AG04450 (cell line): ENCODE measurements at regions not wholly inside any gene's neighbourhood (a gene's known extent, or its start where the extent isn't known, plus 50 kb on each side); places are given as distances from the start of the nearest gene placed in this dataset.

ENCODE experiments used
- CTCF ChIA-PET: fragments of 300-600, 350-600 bp; formaldehyde crosslinking; extraction: SDS; loops from one replicate; lab custom pipeline; 2022; ENCODE audit warnings: antibody characterized with exemption, inconsistent platforms; lab: Charles Lee
- POLR2A ChIA-PET: fragments of 350-600 bp; formaldehyde crosslinking; extraction: SDS; loops from one replicate; lab custom pipeline; 2021; ENCODE audit warnings: antibody characterized with exemption, inconsistent platforms; lab: Yijun Ruan, JAX
- DNase-seq: peaks from one replicate; pipeline ENCODE4 v3.0.0-alpha.2; 2011; ENCODE audit warnings: low read depth, low spot score
- H3K27ac ChIP-seq: one replicate; pipeline ENCODE4 v1.5.1; 2012; ENCODE audit warnings: low read depth, low read length, control low read depth
- H3K27me3 ChIP-seq: one replicate; pipeline ENCODE4 v1.6.0; 2012; ENCODE audit warnings: low read length; ENCODE audit not compliant: control insufficient read depth, insufficient read depth
- H3K4me3 ChIP-seq: 2 replicates; pipeline ENCODE4 v1.5.1; 2011; ENCODE audit warnings: mild to moderate bottlenecking, low read depth, low read length, control low read depth
- H3K9me3 ChIP-seq: 2 replicates; pipeline ENCODE4 v1.5.1; 2012; ENCODE audit warnings: low read length; ENCODE audit not compliant: control insufficient read depth, insufficient read depth
- CTCF ChIP-seq: IDR thresholded peaks from 2 replicates; pipeline ENCODE4 v1.5.1; 2011; ENCODE audit warnings: low read depth, low read length, control low read depth, inconsistent platforms

- no peak for TF ChIP-seq CTCF
- H3K4me3 ChIP-seq = no peak overlapping the region
- ChIA-PET CTCF (no interaction called here), POLR2A (no interaction called here)
- no peak overlapping the region for H3K27ac ChIP-seq
- no peaks in the 10 kb centered on the region for H3K27me3 ChIP-seq
- DNase-seq = no peak
- H3K9me3 ChIP-seq = peaks cover 6% of the 10 kb centered on the region; the same call in 1 of the 2 replicates
Observed at GRCh38 chr2:16522031-16522831, 143.4 kb downstream of the CYRIA start.

- CTCF ChIA-PET = no interaction called here
- no peak for DNase-seq
- Histone ChIP-seq H3K27ac (no peak overlapping the region), H3K9me3 (peaks cover 6% of the 10 kb centered on the region; the same call in 1 of the 2 replicates), H3K27me3 (no peaks in the 10 kb centered on the region), H3K4me3 (no peak overlapping the region)
- TF ChIP-seq CTCF = no peak
- POLR2A ChIA-PET = no interaction called here
Observed at GRCh38 chr2:16520891-16521290, 144.7 kb downstream of the CYRIA start.

- no peak for TF ChIP-seq CTCF
- ChIA-PET CTCF (no interaction called here), POLR2A (no interaction called here)
- Histone ChIP-seq H3K27ac (no peak overlapping the region), H3K9me3 (no peaks in the 10 kb centered on the region; the same call in 1 of the 2 replicates), H3K27me3 (no peaks in the 10 kb centered on the region), H3K4me3 (no peak overlapping the region)
- no peak for DNase-seq
Observed at GRCh38 chr2:16515696-16516095, 149.9 kb downstream of the CYRIA start.

GRCh38 chr2:16513626-16514025, 152.0 kb downstream of the CYRIA start:
- POLR2A ChIA-PET = no interaction called here
- Histone ChIP-seq H3K27ac (no peak overlapping the region), H3K4me3 (no peak overlapping the region), H3K27me3 (no peaks in the 10 kb centered on the region), H3K9me3 (no peaks in the 10 kb centered on the region)
- no peak for TF ChIP-seq CTCF
- no peak for DNase-seq
- CTCF ChIA-PET = no interaction called here

- CTCF ChIA-PET = no interaction called here
- Histone ChIP-seq H3K27me3 (no peaks in the 10 kb centered on the region), H3K9me3 (peaks cover 4% of the 10 kb centered on the region), H3K4me3 (no peak overlapping the region), H3K27ac (no peak overlapping the region)
- POLR2A ChIA-PET = no interaction called here
- DNase-seq = no peak
- TF ChIP-seq CTCF = no peak
Observed at GRCh38 chr2:16511041-16511440, 154.6 kb downstream of the CYRIA start.
